PC-3 (cell line): ENCODE measurements at regions not wholly inside any gene's neighbourhood (a gene's known extent, or its start where the extent isn't known, plus 50 kb on each side); places are given as distances from the start of the nearest gene placed in this dataset.

Experiments
- ATAC-seq: fragments of 200-7000 bp; cut with Tn5 transposase; 2 replicates; pipeline ENCODE4 v1.9.1; 2020; ENCODE audit warnings: mild to moderate bottlenecking, moderate library complexity
- BruUV-seq: library from RNA; stranded (reverse); fragments of 400-500 nt; replicated peaks from 2 replicates; lab custom pipeline; 2021; lab: Mats Ljungman, UMichigan
- CTCF ChIA-PET: fragments of 300-600 bp; sonication (Branson Sonifier 250); formaldehyde crosslinking; loops from one replicate; lab custom pipeline; 2022; ENCODE audit warnings: antibody characterized with exemption; lab: Charles Lee
- POLR2A ChIA-PET: fragments of 300-600 bp; sonication (Branson Sonifier 250); formaldehyde crosslinking; loops from one replicate; lab custom pipeline; 2022; ENCODE audit warnings: antibody characterized with exemption; ENCODE audit not compliant: unreplicated experiment; lab: Charles Lee
- DNase-seq: peaks from one replicate; pipeline ENCODE4 v3.0.0-alpha.2; 2015
- H2AFZ ChIP-seq: fragments of 300-600 bp; sonication (generic); 2 replicates; pipeline ENCODE4 v1.6.0; 2016; ENCODE audit warnings: antibody characterized with exemption, low read length
- H3F3A ChIP-seq: fragments of 300-600 bp; sonication (generic); one replicate; pipeline ENCODE4 v1.6.0; 2017; ENCODE audit warnings: antibody characterized with exemption, low read length, control low read depth, mild to moderate bottlenecking; ENCODE audit not compliant: unreplicated experiment
- H3K27ac ChIP-seq: fragments of 300-600 bp; sonication (generic); 2 replicates; pipeline ENCODE4 v1.5.1; 2016; ENCODE audit warnings: mild to moderate bottlenecking, low read length
- H3K27me3 ChIP-seq: fragments of 300-600 bp; sonication (generic); 2 replicates; pipeline ENCODE4 v1.6.1; 2016; ENCODE audit warnings: low read length, mixed read lengths
- H3K36me3 ChIP-seq: fragments of 300-600 bp; sonication (generic); 2 replicates; pipeline ENCODE4 v1.6.1; 2016; ENCODE audit warnings: low read depth, mixed run types, low read length, mixed read lengths
- H3K4me1 ChIP-seq: fragments of 300-600 bp; sonication (generic); 2 replicates; pipeline ENCODE4 v1.5.1; 2016; ENCODE audit warnings: low read length; ENCODE audit not compliant: insufficient read depth
- H3K4me2 ChIP-seq: fragments of 300-600 bp; sonication (generic); 2 replicates; pipeline ENCODE4 v1.6.0; 2016; ENCODE audit warnings: low read length
- H3K4me3 ChIP-seq: fragments of 300-600 bp; sonication (generic); 2 replicates; pipeline ENCODE4 v1.5.1; 2016; ENCODE audit warnings: mild to moderate bottlenecking, low read length, mixed read lengths
- H3K79me2 ChIP-seq: fragments of 300-600 bp; sonication (generic); 2 replicates; pipeline ENCODE4 v1.6.1; 2017; ENCODE audit warnings: low read length, mixed read lengths
- H3K9ac ChIP-seq: fragments of 300-600 bp; sonication (generic); 2 replicates; pipeline ENCODE4 v1.6.0; 2016; ENCODE audit warnings: mild to moderate bottlenecking, low read length
- H3K9me2 ChIP-seq: fragments of 300-600 bp; sonication (generic); replicated peaks from 2 replicates; pipeline ENCODE4 v1.6.1; 2016; ENCODE audit warnings: mixed run types, low read length, mixed read lengths
- H3K9me3 ChIP-seq: fragments of 300-600 bp; sonication (generic); 2 replicates; pipeline ENCODE4 v1.6.1; 2016; ENCODE audit warnings: low read length, mixed read lengths
- H4K20me1 ChIP-seq: fragments of 300-600 bp; sonication (generic); 2 replicates; pipeline ENCODE4 v1.6.1; 2016; ENCODE audit warnings: low read length, mixed read lengths
- EZH2 ChIP-seq: fragments of 300-600 bp; sonication (generic); IDR thresholded peaks from one replicate; pipeline ENCODE4 v1.6.1; 2017; ENCODE audit warnings: antibody characterized with exemption, mild to moderate bottlenecking, low read length; ENCODE audit not compliant: unreplicated experiment
- EZH2phosphoT487 ChIP-seq: fragments of 300-600 bp; sonication (generic); IDR thresholded peaks from 2 replicates; pipeline ENCODE4 v1.6.1; 2018; ENCODE audit warnings: mild to moderate bottlenecking, antibody characterized with exemption, low read length, borderline replicate concordance
- intact Hi-C: fragments of 100-400 bp; cut with micrococcal nuclease; formaldehyde crosslinking; loops from 2 replicates; pipeline ENCODE4 v1.9.0; 2023
- TF ChIP-seq, protein P1 (sequence below): fragments of 300-600 bp; sonication (generic); conservative IDR thresholded peaks from 2 replicates; pipeline ENCODE4 v1.5.1; 2017; ENCODE audit warnings: antibody characterized with exemption, low read depth, mild to moderate bottlenecking, low read length

DNA sequence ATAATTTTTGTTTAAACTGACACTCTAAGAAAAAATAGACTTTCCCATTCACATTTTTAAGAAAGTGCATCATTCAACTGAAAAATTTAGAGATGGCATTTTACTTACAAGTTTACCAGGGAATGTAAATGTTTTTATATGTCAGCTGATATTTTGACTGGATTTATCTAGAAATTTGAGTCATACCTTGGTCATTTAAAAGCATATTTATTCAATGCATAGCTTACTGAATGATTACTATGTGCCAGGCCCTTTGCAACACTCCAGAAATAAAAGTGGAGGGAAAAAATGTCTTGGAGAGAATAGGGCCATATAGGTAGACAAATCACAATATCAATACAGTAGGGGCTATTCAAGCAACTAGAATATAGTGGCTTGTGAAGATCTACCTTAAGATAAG is 98.4 kb upstream of the FAM3C start:
- Histone ChIP-seq H3K4me3 (no peak overlapping the region), H3K9me2 (no peaks in the 10 kb centered on the region), H3K27me3 (no peaks in the 10 kb centered on the region), H3K9me3 (no peaks in the 10 kb centered on the region), H2AFZ (0 out of 2 replicates have a peak overlapping the region, but pooled peaks have one; percentile 34), H3K79me2 (no peaks in the 10 kb centered on the region), H4K20me1 (no peaks in the 10 kb centered on the region), H3K27ac (peak overlapping the region; percentile 36; the same call in 1 of the 2 replicates), H3K4me1 (peaks cover 11% of the 10 kb centered on the region; the same call in 1 of the 2 replicates), H3K9ac (no peak overlapping the region), H3K4me2 (peak overlapping the region; percentile 57), H3K36me3 (no peaks in the 10 kb centered on the region), H3F3A (no peaks in the 10 kb centered on the region)
- DNase-seq, result peak; percentile 55
- TF ChIP-seq, protein P1, sequence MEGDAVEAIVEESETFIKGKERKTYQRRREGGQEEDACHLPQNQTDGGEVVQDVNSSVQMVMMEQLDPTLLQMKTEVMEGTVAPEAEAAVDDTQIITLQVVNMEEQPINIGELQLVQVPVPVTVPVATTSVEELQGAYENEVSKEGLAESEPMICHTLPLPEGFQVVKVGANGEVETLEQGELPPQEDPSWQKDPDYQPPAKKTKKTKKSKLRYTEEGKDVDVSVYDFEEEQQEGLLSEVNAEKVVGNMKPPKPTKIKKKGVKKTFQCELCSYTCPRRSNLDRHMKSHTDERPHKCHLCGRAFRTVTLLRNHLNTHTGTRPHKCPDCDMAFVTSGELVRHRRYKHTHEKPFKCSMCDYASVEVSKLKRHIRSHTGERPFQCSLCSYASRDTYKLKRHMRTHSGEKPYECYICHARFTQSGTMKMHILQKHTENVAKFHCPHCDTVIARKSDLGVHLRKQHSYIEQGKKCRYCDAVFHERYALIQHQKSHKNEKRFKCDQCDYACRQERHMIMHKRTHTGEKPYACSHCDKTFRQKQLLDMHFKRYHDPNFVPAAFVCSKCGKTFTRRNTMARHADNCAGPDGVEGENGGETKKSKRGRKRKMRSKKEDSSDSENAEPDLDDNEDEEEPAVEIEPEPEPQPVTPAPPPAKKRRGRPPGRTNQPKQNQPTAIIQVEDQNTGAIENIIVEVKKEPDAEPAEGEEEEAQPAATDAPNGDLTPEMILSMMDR, result no peak
- TF ChIP-seq EZH2, result no peak
- TF ChIP-seq EZH2phosphoT487, result no peak
- BruUV-seq, result no TSS peak
- ATAC-seq, result peak; percentile 93
- ChIA-PET POLR2A (no interaction called here), CTCF (no interaction called here)
- intact Hi-C loops, result loop anchor here (1.0 to 2.0 kb wide), 2 partner anchors 36 to 50 kb away; no protein-coding TSS in a partner anchor

DNA sequence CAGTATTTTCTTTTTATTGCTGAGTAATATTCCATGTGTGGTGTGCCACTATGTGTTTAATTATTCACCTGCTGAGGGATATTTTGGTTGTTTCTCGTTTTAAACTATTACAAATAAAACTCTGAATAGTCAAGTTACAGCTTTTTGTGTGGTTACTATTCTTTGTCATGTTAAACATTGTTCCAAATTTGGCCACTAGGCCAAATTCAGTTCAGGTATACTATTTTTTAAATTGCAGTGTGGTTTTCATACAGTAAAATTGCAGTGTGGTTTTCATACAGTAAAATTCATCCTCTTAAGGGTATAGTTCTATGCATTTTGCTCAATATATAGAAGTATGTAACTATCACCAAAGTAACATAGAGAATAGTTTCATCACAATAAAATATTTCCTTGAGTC is 97.4 kb upstream of the FAM3C start:
- Histone ChIP-seq H4K20me1 (no peaks in the 10 kb centered on the region), H3K4me3 (no peak overlapping the region), H3K4me1 (peaks cover 18% of the 10 kb centered on the region), H3K9me2 (no peaks in the 10 kb centered on the region), H3K79me2 (no peaks in the 10 kb centered on the region), H3K27me3 (no peaks in the 10 kb centered on the region), H3K9ac (no peak overlapping the region), H3K9me3 (no peaks in the 10 kb centered on the region), H3F3A (no peaks in the 10 kb centered on the region), H3K27ac (no peak overlapping the region), H3K4me2 (no peak overlapping the region), H2AFZ (no peak overlapping the region), H3K36me3 (no peaks in the 10 kb centered on the region)
- DNase-seq, result no peak
- intact Hi-C loops, result loop anchor here (1.0 kb wide), 1 partner anchor 109 kb away; no protein-coding TSS in a partner anchor
- CTCF ChIA-PET, result no interaction called here
- POLR2A ChIA-PET, result no interaction called here
- no TSS peak for BruUV-seq
- TF ChIP-seq, protein P1, result no peak; the same call in 1 of the 2 replicates
- TF ChIP-seq EZH2 (no peak), EZH2phosphoT487 (no peak)
- no peak for ATAC-seq

DNA sequence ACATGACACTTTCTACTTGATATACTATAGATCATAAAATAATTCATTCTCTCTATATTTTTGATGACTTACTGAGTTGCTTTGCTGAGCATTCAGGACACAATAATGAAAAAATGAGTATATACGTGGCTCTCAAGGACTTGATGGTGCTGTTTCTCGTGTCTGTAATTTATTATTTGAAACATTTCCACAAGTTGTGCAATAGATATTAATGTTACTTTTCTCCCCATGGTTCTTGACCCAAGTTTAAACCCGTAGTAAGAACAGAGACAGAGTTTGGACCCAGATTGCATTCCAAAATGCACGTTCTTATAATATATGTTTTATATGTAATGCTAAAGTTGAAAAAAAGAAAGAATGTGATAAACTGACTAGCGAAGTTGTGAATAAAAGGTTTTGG is 94.2 kb upstream of the FAM3C start:
- no peaks in the 10 kb centered on the region for H3K36me3 ChIP-seq
- no TSS peak for BruUV-seq
- TF ChIP-seq, protein P1, result no peak
- no peak for TF ChIP-seq EZH2
- no peak for TF ChIP-seq EZH2phosphoT487
- no peak overlapping the region for H3K27ac ChIP-seq
- no peaks in the 10 kb centered on the region for H3K9me3 ChIP-seq
- no peak overlapping the region for H2AFZ ChIP-seq
- H3K4me3 ChIP-seq, result no peak overlapping the region
- DNase-seq, result no peak
- H3F3A ChIP-seq, result no peaks in the 10 kb centered on the region
- ChIA-PET POLR2A (no interaction called here), CTCF (no interaction called here)
- no peak for ATAC-seq
- H3K9me2 ChIP-seq, result no peaks in the 10 kb centered on the region
- no peaks in the 10 kb centered on the region for H4K20me1 ChIP-seq
- H3K4me2 ChIP-seq, result no peak overlapping the region
- H3K79me2 ChIP-seq, result no peaks in the 10 kb centered on the region
- H3K9ac ChIP-seq, result no peak overlapping the region
- H3K4me1 ChIP-seq, result peaks cover 29% of the 10 kb centered on the region
- intact Hi-C loops, result no loop called here
- H3K27me3 ChIP-seq, result no peaks in the 10 kb centered on the region
